ENCODE measurements at regions not wholly inside any gene's neighbourhood (a gene's known extent, or its start where the extent isn't known, plus 50 kb on each side); places are given as distances from the start of the nearest gene placed in this dataset.
"Not testable (repeated sequence)": the region's sequence is repeated elsewhere in the genome, so short reads cannot be mapped to it uniquely, and the experiment has no call there.

DNA sequence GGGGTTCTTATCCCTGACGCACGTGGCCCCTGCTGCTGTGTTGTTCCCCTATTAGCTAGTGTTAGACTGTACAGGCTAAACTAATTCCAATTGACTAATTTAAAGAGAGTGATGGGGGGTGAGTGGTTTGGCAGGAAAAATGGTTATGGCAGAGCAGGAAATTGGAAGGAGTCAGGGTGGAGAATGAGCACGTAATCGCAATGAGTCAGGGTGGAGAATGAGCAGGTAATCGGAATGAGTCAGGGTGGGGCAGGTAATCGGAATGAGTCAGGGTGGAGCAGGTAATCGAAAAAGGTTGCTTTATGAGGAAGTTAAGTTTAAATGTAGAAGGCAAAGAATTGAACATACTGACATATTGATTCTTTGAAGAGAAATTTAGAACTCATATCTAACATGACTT lies 1002.6 kb upstream of the HS3ST1 start:
- not testable (repeated sequence) for DNase-seq

DNA sequence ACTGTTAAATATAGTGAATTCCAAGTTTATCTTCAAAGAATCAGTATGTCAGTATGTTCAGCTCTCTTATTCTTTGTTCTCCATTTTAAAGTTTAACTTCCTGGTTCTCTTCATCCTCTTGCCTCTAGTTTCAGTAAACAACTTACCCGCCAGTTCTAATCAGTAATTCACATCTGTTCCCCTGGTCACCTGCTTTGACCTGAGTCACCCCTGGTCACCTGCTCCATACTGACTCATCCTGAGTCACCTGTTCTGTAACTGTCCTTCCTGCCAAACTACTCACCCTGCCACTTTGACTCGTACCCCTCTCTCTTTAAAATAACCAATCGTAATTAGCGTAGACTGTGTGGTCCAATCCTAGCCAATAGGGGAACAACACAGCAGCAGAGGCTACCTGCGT lies 992.7 kb upstream of the HS3ST1 start:
- no peak for DNase-seq

DNA sequence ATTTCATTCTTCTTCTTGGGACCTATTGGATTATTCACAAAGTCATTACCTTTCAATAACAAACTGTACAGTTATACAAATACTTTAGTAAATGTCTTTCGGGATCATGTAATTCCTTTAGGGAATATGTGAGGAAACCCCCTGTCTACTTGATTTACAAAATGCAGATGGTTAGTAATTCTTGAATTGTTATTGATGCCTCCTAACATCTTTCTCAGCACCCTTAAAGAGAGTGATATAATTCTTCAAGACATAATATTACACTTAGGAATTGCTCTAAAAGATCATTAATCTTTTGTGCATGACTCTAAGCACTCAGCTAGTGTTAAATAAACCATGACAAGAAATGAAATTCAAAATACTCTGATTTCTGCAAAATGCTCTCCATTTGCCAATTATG lies 988.1 kb upstream of the HS3ST1 start:
- no peak for DNase-seq

DNA sequence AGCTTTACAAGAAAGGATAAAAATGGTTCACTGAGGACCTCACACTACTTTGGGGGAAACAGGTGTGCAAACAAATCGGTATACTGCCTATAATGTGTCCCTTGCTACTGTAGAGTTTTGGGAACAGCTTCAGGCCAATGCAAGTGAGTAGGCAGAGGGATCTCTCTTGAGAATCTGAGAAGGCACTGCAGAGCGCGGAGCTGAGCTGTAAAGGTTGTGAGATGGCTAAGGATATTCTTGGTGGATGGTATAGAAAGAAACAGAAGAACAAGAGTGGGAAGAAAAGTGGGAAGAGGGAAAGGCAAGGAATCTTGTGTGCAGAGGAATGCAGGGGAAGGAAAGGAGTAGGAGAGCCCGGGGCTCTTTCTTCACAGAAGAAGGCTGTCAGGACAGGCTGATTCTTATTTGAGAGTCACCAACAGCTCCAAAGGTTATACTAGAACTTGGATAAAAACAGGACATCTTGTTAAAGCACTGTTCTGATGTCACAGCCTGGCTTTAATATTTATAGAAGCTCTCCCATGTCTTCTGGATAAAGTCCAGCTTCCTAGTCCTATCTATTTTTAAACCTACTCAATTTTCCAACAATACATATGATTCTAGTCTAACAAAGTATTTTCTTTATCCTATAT lies 985.6 kb upstream of the HS3ST1 start:
- DNase-seq = no peak

DNA sequence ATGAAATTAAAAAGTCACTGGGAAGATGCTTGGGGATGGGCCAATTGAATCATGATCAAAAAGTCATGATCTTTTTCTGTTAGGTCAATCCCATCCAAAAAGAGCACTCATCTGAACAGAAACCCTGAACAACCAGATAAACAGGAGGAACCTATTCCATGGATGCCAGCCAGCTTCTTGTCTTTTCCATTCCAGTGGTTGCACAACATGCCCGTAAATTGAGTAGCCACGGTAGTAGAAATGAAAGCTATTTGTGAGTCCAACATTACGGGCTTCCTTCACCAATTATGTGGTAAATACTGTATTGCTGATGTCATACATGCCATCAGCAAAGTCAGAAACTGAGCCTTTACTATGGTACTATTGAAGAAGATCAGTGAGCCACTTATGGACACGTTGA lies 982.4 kb upstream of the HS3ST1 start:
- DNase-seq = no peak

DNA sequence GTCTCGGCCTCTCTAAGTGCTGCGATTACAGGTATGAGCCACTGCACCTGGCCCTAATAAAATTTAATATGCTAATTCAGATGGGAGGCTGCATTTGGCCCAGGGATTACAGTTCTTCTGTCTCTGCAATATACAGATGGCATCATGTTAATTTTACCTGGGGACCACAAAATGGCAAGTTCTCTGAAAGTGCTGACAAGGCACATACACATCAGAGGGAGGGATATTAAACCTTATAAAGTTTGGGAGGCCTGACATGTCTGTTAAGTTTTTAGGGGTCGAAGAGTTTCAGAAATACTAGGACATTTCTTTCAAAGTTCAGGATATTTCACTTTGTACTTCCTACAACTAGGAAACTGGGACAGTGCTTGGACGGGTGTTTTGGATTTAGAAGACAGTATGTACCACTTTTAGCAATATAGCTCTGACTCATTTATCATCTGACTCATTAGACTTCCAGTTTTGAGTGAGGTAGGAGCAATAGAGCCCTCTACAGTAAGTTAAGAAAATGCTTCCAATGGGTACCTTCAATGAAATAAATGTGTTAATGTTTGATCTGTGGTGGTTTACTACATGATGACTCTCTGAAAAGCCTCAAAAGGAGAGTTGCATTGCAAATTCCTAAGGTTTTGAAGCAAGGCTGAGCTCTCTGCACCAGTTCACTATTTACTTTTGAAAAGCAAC lies 981.0 kb upstream of the HS3ST1 start:
- DNase-seq = no peak

DNA sequence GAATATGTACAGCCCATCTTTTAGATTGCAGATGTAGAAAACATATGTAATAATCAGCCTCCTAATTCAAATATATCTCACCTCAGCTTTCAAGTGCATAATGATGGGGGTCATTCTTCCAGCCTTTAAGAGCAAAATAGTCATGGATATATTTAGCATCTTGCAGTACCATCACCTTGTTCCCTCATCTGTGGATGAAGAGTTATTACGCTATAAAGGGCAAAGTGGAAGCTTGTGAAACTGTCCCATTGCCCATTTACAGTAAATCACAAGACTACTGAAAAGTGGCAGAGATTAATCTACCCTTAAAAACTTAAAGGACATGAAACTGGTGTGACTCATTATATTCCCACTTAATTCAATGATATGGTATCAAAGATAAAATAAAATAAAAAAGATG lies 979.7 kb upstream of the HS3ST1 start:
- no peak for DNase-seq

DNA sequence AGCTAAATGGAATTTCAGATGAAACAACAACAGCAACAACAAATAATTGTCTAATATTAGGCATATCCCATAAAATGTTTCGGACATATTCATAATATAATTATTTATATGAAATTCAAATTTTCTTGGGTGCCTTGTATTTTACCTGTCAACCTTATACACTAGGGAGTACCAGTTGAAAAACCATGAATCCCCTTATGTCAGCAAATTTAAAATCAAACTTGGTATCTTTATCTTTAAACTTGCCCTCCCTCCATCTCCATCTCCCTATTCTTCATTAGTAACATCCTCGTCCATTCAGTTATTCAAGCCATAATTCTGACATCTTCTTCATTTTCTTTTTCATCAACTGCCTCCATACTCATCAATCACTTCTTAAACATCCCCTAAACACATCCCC lies 974.5 kb upstream of the HS3ST1 start:
- DNase-seq = no peak

DNA sequence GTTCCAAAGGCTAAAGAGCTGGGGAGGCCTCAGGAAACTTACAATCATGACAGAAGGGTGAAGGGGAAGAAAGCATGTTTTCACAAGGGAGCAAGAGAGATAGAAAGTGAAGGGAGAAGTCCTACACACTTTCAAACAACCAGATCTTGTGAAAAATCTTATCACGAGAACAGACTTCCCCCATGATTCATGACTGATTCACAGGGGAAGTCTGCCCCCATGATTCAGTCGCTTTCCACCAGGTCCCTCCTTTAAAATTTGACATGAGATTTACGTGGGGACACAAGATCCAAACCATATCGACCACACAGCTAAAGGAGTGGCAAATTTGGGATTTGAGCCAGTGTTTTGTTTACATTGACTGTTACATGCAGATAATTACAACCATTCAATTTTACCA lies 971.1 kb upstream of the HS3ST1 start:
- DNase-seq = no peak

DNA sequence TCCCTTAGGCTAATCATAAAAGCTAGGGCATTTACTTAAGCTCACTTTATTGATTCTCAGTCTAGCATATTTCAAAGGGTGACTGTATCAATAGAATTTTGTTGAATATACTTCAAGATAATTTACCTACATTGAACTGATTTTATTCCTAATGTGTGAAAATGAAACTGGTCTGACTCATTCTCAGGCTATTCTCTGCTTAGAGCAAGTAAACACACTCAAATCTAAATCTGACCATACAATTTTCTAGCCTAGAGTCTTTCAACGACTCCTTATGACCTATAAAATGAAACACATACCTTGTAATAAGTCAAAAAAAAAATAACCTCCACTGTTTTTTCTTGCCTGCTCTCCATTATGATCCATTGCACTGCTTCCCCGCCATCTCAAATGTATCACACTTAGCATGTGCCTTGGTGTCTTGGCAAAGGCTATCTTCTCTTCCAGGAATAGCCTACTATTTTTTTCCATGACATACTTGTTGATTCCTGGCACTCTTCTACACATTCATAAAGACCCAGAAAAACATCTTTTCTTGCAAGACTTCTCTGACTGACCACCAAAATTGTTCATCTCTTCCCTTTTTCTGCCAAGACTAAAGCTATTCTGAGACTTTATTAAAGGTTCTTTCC lies 965.1 kb upstream of the HS3ST1 start:
- no peak for DNase-seq

DNA sequence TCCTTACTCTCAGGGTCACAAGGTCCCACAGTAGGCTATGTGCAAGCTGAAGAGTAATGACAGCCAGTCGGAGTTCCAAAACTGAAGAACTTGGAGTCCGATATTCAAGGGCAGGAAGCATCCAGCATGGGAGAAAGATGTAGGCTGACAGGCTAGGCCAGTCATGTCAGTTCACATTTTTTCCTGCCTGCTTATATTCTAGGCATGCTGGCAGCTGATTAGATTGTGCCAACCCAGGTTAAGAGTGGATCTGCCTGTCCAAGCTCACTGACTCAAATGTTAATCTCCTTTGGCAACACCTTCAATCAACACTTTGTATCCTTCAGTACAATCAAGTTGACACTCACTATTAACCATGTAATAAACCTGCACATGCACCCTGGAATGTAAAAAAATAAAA lies 960.9 kb upstream of the HS3ST1 start:
- no peak for DNase-seq

DNA sequence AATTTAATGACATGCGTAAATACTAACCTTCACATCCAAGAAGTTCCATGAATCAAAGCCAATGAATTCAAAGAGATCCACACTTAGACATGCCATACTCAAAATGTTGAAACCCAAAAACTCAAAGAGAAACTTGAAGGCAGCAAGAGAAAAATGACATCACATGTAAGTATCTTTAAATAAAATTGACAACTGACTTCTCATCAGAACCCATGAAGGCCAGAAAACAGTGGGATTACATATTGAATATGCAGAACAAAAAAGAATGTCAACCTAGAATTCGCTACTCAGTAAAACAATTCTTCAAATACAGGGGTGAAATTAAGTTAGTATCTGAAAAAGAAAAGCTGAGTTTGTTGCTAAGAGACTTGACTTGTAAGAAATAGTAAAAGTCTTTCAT lies 953.9 kb upstream of the HS3ST1 start:
- DNase-seq = no peak

DNA sequence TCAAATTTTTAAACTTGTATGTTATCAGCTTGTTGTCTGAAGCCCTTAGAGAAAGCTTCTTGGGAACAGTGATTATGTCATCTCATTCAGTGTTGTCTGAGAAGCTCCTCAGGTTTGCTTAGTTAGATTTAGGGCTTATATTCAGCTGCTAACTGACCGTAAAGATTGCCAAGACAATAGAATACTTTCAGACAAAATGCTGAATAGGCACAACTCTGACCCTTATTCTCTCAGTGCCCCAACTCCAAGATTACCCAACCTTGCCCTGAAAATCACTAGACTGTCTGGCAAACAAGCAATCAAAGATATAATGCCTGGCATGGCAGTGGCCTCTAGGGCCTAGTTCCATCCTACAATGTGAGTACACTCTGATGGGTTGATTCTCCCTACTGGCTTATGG lies 950.5 kb upstream of the HS3ST1 start:
- DNase-seq = no peak

DNA sequence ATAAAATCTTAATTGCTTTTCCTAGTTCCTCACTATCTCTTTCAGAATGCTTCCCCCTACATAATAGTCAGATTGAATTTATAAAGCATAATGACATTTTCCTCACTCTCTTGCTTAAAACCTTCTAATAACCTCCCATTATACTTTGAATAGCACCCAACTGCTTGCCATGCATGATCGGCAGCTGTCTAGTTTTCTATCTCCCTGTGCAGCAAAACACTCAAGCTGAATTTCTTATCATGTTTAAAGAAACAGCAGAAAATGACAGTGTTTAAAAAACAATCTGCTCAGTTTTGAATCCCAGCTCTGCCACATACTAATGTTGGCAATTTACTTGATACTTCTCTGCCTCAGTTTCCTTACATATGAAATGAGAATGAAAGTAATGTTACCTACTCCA lies 947.1 kb upstream of the HS3ST1 start:
- no peak for DNase-seq

DNA sequence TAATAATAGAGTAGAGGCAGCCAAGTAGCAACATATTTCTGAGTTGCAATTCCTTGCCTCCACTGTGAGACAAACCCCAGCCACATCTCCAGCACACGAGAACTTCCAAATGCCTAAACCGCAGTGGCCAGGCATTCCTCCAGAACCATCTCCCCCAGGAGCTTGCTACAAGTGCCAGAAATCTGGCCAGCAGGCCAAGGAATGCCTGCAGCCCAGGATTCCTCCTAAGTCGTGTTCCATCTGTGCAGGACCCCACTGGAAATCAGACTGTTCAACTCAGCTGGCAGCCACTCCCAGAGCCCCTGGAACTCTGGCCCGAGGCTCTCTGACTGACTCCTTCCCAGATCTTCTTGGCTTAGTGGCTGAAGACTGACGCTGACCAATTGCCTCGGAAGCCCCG lies 937.2 kb upstream of the HS3ST1 start:
- not testable (repeated sequence) for DNase-seq

DNA sequence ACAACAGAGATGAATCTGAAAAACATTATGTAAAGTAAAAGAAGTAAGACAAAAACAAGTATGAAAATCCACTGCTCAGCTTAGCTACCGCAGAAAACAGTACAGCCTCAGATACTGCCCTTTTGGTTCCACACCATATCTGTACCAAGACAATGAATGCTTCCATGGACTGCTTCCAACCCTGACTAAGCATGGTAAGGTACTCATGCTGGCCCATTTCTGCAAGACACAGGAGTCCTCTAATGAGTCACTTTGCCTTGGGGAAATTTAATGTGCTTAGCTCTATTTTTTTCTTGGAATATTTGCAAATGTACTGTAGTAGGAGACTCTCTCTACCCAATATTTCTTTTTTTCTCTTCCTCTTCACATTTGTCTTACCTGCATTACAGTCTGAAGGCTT lies 931.7 kb upstream of the HS3ST1 start:
- no peak for DNase-seq

DNA sequence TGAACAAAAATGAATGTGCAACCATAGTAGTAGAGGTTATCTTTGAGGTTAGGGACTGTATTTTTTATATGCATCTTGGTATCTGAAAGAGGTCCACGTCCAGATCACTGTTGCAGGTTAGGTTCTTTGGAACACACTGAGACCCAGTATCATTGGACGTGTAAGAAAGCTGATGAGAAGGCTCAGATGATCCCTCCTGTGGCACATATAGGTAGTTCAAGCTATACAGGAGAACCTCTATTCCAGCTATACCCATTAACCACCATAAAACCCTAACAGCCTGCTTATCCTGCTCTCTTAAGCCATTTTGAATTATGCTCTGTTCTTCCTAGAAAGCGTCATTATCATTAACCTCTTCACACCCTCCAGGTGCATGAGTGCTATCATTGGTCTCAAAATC lies 930.7 kb upstream of the HS3ST1 start:
- DNase-seq = no peak

DNA sequence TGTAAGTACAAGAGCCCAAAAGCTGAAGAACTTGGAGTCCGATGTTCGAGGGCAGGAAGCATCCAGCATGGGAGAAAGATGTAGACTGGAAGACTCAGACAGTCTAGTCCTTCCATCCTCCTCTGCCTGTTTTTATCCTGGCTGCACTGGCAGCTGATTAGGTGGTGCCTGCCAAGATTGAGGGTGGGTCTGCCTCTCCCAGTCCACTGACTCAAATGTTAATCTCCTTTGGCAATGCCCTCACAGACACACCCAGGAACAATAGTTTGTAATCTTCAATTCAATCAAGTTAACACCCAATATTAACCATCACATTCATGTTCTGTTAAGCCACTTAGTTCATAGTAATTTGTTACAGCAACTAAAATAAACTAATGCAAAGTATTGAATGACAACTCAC lies 904.4 kb upstream of the HS3ST1 start:
- DNase-seq = not testable (repeated sequence)

DNA sequence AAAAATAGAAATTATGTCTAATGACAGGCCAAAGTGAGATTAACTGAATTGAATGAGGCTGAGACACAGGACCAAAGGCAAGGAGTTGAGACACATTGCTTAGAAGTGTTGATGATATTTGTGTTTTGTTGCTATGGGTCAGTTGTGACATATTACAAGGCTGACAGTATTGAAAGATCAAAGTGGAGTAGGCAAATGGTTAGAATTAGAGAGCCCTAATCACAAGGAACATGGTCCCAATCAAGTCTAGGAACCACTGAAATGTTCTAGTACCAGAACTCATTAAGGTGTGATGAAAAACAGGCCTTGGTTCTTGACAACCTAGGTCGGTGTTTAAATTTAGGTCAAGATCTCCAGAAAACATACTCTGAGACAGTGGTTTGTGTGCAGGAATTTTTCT lies 896.3 kb upstream of the HS3ST1 start:
- DNase-seq = no peak

DNA sequence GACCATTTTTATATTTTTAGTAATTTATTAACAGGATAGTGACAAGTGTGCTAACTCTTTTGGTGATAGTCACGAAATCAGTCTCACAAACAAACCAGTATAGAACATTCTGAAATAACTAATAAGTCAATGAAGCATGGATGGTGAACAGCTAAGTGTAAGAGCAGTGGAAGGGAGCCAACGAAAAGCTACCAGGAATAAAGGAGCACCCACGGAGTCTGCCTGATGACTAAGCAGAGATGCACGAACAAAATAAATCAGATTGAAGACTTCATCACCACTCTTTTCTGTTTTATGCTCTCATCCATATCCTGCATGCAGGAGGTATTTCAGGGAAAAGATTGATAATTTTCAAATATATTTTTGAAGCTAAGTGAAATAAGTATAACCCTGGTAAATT lies 891.1 kb upstream of the HS3ST1 start:
- no peak for DNase-seq

DNA sequence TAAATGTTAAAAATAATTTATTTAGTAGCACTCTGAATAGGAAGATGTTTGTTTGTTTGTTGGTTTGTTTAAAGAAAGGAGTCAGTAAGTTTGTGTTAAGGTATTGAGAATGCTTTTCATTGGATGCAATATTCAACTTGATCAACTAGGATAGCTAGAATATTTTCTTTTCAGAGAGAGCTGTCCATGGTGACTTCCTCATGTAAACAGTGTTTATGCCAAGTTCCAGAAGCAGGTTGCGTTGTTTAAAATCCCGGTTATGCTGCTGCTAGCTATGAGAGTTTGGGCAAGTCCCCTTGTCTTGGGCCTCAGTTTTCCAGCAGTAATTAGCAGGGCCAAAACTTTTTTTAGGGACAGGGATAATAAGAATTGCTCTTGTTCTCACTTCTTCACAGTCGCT lies 876.2 kb upstream of the HS3ST1 start:
- DNase-seq = no peak

DNA sequence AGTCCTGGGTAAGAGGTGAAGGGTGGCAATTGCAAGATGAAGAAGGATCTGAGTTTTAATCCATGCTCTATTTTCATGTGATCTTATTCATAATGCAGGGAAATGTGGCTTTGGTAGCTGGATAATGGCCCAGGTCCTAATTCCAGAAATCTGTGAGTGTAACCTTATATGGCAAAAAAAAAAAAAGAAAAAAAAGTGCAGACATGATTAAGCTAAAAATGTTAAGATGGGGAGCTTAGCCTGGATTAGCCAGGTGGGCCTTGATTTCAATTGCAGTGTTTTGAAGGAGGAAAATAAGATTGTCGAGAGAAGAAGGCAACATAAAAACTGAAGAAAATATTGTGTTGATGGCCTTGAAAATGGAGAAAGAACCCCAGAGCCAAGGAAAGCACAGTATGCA lies 867.7 kb upstream of the HS3ST1 start:
- DNase-seq = no peak

DNA sequence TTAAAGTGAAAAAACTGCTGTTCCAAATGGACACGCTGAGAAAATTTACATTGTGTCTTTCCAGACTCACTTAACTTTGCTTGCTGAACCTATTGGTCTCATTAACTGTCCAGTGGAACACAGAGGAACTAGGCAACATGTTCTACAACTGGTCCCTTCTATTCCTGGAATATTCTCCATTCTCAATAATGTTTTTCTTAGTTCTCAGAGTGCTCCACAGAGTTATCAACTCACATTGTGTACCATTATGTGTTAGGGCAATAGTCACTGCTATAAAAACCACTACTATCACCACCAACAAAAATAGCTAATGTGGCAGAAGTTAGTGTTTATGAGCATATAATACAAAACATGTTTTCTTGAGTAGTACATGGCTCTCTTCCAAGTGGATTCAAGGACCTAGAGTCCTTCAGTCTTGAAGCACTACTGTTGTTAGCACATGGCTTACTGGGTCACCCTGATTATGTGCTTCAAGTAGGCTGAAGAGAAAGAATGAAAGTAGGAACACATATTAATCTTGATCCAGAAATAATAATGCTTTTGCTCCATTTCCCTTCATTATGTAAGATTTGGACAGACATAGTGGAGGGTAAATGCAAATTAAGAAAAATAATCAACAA lies 865.3 kb upstream of the HS3ST1 start:
- DNase-seq = no peak

DNA sequence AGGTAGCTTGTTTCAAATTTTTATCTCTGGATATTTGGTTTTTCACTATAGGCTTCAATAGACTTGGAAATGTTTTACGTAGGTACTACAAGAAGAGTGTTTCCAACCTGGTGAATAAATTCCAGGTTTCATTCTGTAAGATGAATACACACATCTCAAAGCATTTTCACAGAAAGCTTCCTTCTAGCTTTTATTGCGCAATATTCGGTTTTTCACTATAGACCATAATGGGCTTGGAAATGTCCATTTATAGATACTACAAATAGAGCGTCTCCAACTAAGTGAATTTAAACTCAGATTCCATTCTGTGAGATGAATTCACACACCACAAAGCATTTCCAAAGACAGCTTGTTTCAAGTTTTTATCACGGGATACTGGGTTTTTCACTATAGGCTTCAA lies 857.7 kb upstream of the HS3ST1 start:
- no peak for DNase-seq

All from activated T-cell treated with anti-CD3 and anti-CD28 coated beads, Interleukin-2, amount 50 U/mL, for 48 hours (primary cell).